H1 (cell line): ENCODE measurements at regions not wholly inside any gene's neighbourhood (a gene's known extent, or its start where the extent isn't known, plus 50 kb on each side); places are given as distances from the start of the nearest gene placed in this dataset.

ENCODE experiments used
- CTCF ChIA-PET: fragments of 300-600 bp; sonication (Branson Sonifier 250); formaldehyde crosslinking; loops from one replicate; lab custom pipeline; 2021; ENCODE audit not compliant: partially characterized antibody; lab: Charles Lee
- POLR2A ChIA-PET: fragments of 300-600 bp; sonication (Branson Sonifier 250); formaldehyde crosslinking; loops from one replicate; lab custom pipeline; 2021; ENCODE audit warnings: inconsistent platforms; ENCODE audit not compliant: partially characterized antibody; lab: Charles Lee
- DNase-seq, 2 experiments: peaks; one replicate each; pipeline versions ENCODE4 v3.0.0 to v3.0.0-alpha.2; 2010 to 2022; ENCODE audit warnings: low spot score in 2 of 2, low read depth in 1 of 2, mixed read lengths in 1 of 2
- FAIRE-seq: peaks from 2 replicates; lab custom pipeline; 2011; peaks lifted over from hg19 to GRCh38; lab: Jason Lieb, UNC
- H2AFZ ChIP-seq: 2 replicates; pipeline ENCODE4 v1.8.1; 2012; ENCODE audit warnings: low read length, inconsistent platforms
- H2AK5ac ChIP-seq: 2 replicates; pipeline ENCODE4 v1.6.1; 2013; ENCODE audit warnings: low read depth, low read length
- H2BK120ac ChIP-seq: replicated peaks from 2 replicates; pipeline ENCODE3; 2013; ENCODE audit warnings: low read depth, low read length, inconsistent platforms
- H2BK12ac ChIP-seq: 2 replicates; pipeline ENCODE4 v1.6.1; 2013; ENCODE audit warnings: low read depth, low read length
- H2BK15ac ChIP-seq: 2 replicates; pipeline ENCODE4 v1.6.1; 2013; ENCODE audit warnings: low read length
- H2BK20ac ChIP-seq: 2 replicates; pipeline ENCODE4 v1.6.1; 2013; ENCODE audit warnings: low read length
- H2BK5ac ChIP-seq: 2 replicates; pipeline ENCODE4 v1.6.1; 2013; ENCODE audit warnings: low read depth, low read length
- H3K14ac ChIP-seq: 2 replicates; pipeline ENCODE4 v1.6.1; 2013; ENCODE audit warnings: inconsistent platforms; ENCODE audit not compliant: insufficient read length
- H3K18ac ChIP-seq: 2 replicates; pipeline ENCODE4 v1.6.1; 2013; ENCODE audit warnings: low read length; ENCODE audit errors: extremely low read depth
- H3K23ac ChIP-seq: 2 replicates; pipeline ENCODE4 v1.6.1; 2013; ENCODE audit warnings: inconsistent platforms; ENCODE audit not compliant: insufficient read length
- H3K23me2 ChIP-seq: 2 replicates; pipeline ENCODE4 v1.6.1; 2013; ENCODE audit warnings: low read depth, low read length
- H3K27ac ChIP-seq: 2 replicates; pipeline ENCODE4 v1.6.1; 2011; ENCODE audit warnings: low read depth, low read length, inconsistent platforms
- H3K27me3 ChIP-seq, 4 experiments: replicated peaks in 1 of 4; 1 replicate in 1 of 4; 2 replicates in 3 of 4; pipeline versions ENCODE4 v1.6.1 to v1.8.1; 2011 to 2013; ENCODE audit warnings: low read length in 3 of 4, mild to moderate bottlenecking in 3 of 4, inconsistent platforms in 2 of 4, mixed read lengths in 2 of 4, moderate library complexity in 1 of 4; ENCODE audit not compliant: control insufficient read depth in 3 of 4, insufficient read depth in 3 of 4; ENCODE audit errors: extremely low read depth in 1 of 4
- H3K36me3 ChIP-seq, 4 experiments: 2 replicates each; pipeline versions ENCODE4 v1.6.1 to v1.8.1; 2011 to 2013; ENCODE audit warnings: mild to moderate bottlenecking in 4 of 4, low read length in 3 of 4, moderate library complexity in 2 of 4, control low read depth in 1 of 4, inconsistent platforms in 1 of 4; ENCODE audit not compliant: insufficient read depth in 4 of 4, control insufficient read depth in 2 of 4
- H3K4ac ChIP-seq: replicated peaks from 2 replicates; pipeline ENCODE3; 2013; ENCODE audit warnings: low read length, low read depth, mixed read lengths, inconsistent platforms; ENCODE audit not compliant: insufficient read length
- H3K4me1 ChIP-seq, 4 experiments: replicated peaks in 1 of 4; 1 replicate in 1 of 4; 2 replicates in 3 of 4; pipeline versions ENCODE4 v1.6.1 to v1.8.1; 2011 to 2013; ENCODE audit warnings: low read length in 3 of 4, inconsistent platforms in 2 of 4, mixed read lengths in 1 of 4; ENCODE audit not compliant: insufficient read depth in 4 of 4, control insufficient read depth in 3 of 4
- H3K4me2 ChIP-seq, 2 experiments: 2 replicates each; pipeline versions ENCODE4 v1.6.1 to v1.8.1; 2011 to 2013; ENCODE audit warnings: low read depth in 2 of 2, low read length in 2 of 2, control low read depth in 1 of 2, inconsistent platforms in 1 of 2, mild to moderate bottlenecking in 1 of 2; ENCODE audit not compliant: insufficient read depth in 1 of 2
- H3K4me3 ChIP-seq, 4 experiments: fragments of 200-600, 300-600 bp in 1 of 4; sonication (generic), shearing (Covaris generic), sonication (Bioruptor Twin) in 1 of 4; 2 replicates each; pipeline versions ENCODE4 v1.5.1 to v1.8.1; 2011 to 2016; ENCODE audit warnings: low read length in 4 of 4, low read depth in 3 of 4, control low read depth in 2 of 4, inconsistent platforms in 2 of 4, mild to moderate bottlenecking in 2 of 4, mixed read lengths in 1 of 4, moderate library complexity in 1 of 4; ENCODE audit not compliant: insufficient read depth in 2 of 4; ENCODE audit errors: extremely low read depth in 1 of 4
- H3K56ac ChIP-seq: replicated peaks from 2 replicates; pipeline ENCODE3; 2013; ENCODE audit warnings: low read depth, mild to moderate bottlenecking, mixed read lengths, low read length, inconsistent platforms; ENCODE audit not compliant: insufficient read length
- H3K79me1 ChIP-seq: 2 replicates; pipeline ENCODE4 v1.6.1; 2013; ENCODE audit warnings: low read depth, low read length, control low read depth
- H3K79me2 ChIP-seq, 2 experiments: 2 replicates each; pipeline versions ENCODE4 v1.6.1 to v1.8.1; 2012 to 2013; ENCODE audit warnings: low read length in 2 of 2, mild to moderate bottlenecking in 2 of 2, inconsistent platforms in 1 of 2; ENCODE audit not compliant: insufficient read depth in 2 of 2, control insufficient read depth in 1 of 2
- H3K9ac ChIP-seq, 4 experiments: replicated peaks in 1 of 4; 1 replicate in 1 of 4; 2 replicates in 3 of 4; pipeline versions ENCODE4 v1.6.1 to v1.8.1; 2011 to 2013; ENCODE audit warnings: low read depth in 3 of 4, low read length in 3 of 4, control low read depth in 2 of 4, mild to moderate bottlenecking in 2 of 4, moderate library complexity in 2 of 4, inconsistent platforms in 1 of 4; ENCODE audit errors: extremely low read depth in 1 of 4
- H3K9me3 ChIP-seq, 2 experiments: 2 replicates each; pipeline versions ENCODE4 v1.6.1 to v1.8.1; 2012 to 2013; ENCODE audit warnings: mild to moderate bottlenecking in 2 of 2, moderate library complexity in 2 of 2, control low read depth in 1 of 2, inconsistent platforms in 1 of 2, low read depth in 1 of 2, low read length in 1 of 2, mixed read lengths in 1 of 2; ENCODE audit not compliant: insufficient read depth in 2 of 2
- H4K20me1 ChIP-seq, 2 experiments: replicated peaks in 1 of 2; 2 replicates each; pipeline versions ENCODE3 to v1.8.1; 2011 to 2013; ENCODE audit warnings: inconsistent platforms in 2 of 2, low read length in 2 of 2, mild to moderate bottlenecking in 1 of 2; ENCODE audit not compliant: insufficient read depth in 2 of 2, control insufficient read depth in 1 of 2
- H4K5ac ChIP-seq: 2 replicates; pipeline ENCODE4 v1.6.1; 2013; ENCODE audit warnings: low read length, low read depth, mixed read lengths, inconsistent platforms; ENCODE audit not compliant: insufficient read length
- H4K8ac ChIP-seq: 2 replicates; pipeline ENCODE4 v1.8.0; 2013; ENCODE audit warnings: mild to moderate bottlenecking, moderate library complexity, low read length, inconsistent platforms; ENCODE audit not compliant: insufficient read depth; ENCODE audit errors: extremely low read depth
- H4K91ac ChIP-seq: replicated peaks from 2 replicates; pipeline ENCODE3; 2013; ENCODE audit warnings: low read length, mixed read lengths, inconsistent platforms; ENCODE audit not compliant: insufficient read length
- BRCA1 ChIP-seq: IDR thresholded peaks from 2 replicates; pipeline ENCODE4 v1.6.1; 2012; ENCODE audit warnings: low read depth, low read length, improper control_type of control experiment
- CREB1 ChIP-seq: IDR thresholded peaks from 2 replicates; pipeline ENCODE4 v1.6.1; 2012; ENCODE audit warnings: inconsistent platforms
- CTBP2 ChIP-seq: IDR thresholded peaks from 2 replicates; pipeline ENCODE4 v1.7.0; 2011; ENCODE audit warnings: borderline replicate concordance, mild to moderate bottlenecking, moderate library complexity, mixed read lengths, low read length; ENCODE audit not compliant: insufficient read depth, insufficient read length
- EGR1 ChIP-seq: IDR thresholded peaks from 2 replicates; pipeline ENCODE4 v1.6.1; 2011; ENCODE audit warnings: low read depth, low read length, borderline replicate concordance
- EP300 ChIP-seq, 2 experiments: IDR thresholded peaks; 1 replicate in 1 of 2; 2 replicates in 1 of 2; pipeline ENCODE4 v1.6.1; 2011 to 2012; ENCODE audit warnings: low read depth in 2 of 2, low read length in 2 of 2, mild to moderate bottlenecking in 2 of 2, borderline replicate concordance in 1 of 2, inconsistent platforms in 1 of 2, moderate library complexity in 1 of 2
- HDAC6 ChIP-seq: IDR thresholded peaks from one replicate; pipeline ENCODE4 v1.7.1; 2012; ENCODE audit warnings: low read depth, mild to moderate bottlenecking, inconsistent platforms, low read length, moderate library complexity
- JUN ChIP-seq: IDR thresholded peaks from 2 replicates; pipeline ENCODE4 v1.6.1; 2011; ENCODE audit warnings: low read depth, mild to moderate bottlenecking, improper control_type of control experiment, low read length
- KDM1A ChIP-seq: fragments of 200-600, 300-600 bp; sonication (generic); IDR thresholded peaks from 2 replicates; pipeline ENCODE4 v1.7.1; 2016; ENCODE audit warnings: mild to moderate bottlenecking, low read length, borderline replicate concordance
- KDM4A ChIP-seq: IDR thresholded peaks from one replicate; pipeline ENCODE4 v1.7.1; 2012; ENCODE audit warnings: low read depth, mild to moderate bottlenecking, moderate library complexity, low read length, inconsistent platforms; ENCODE audit not compliant: severe bottlenecking
- PHF8 ChIP-seq: fragments of 200-600 bp; sonication (generic); conservative IDR thresholded peaks from 2 replicates; pipeline ENCODE4 v1.7.1; 2012; ENCODE audit warnings: low read depth, mild to moderate bottlenecking, inconsistent platforms, low read length, moderate library complexity
- POLR2AphosphoS5 ChIP-seq: IDR thresholded peaks from 2 replicates; pipeline ENCODE4 v1.6.1; 2011; ENCODE audit warnings: low read depth, low read length
- RNF2 ChIP-seq: fragments of 200-900, 300-1000 bp; sonication (generic); IDR thresholded peaks from 2 replicates; pipeline ENCODE4 v1.7.1; 2016; ENCODE audit warnings: borderline replicate concordance, low read depth, mild to moderate bottlenecking, antibody characterized with exemption, low read length; ENCODE audit not compliant: poor library complexity, severe bottlenecking; ENCODE audit errors: missing control alignments
- SIX5 ChIP-seq: IDR thresholded peaks from 2 replicates; pipeline ENCODE4 v1.6.1; 2011; ENCODE audit warnings: mild to moderate bottlenecking, low read depth, low read length
- YY1 ChIP-seq: IDR thresholded peaks from 2 replicates; pipeline ENCODE4 v1.6.1; 2011; ENCODE audit warnings: low read depth, mild to moderate bottlenecking, low read length
- WGBS, 2 experiments: shearing (Covaris generic) in 1 of 2; methylation state at CpG; one replicate each; pipeline versions ENCODE4 v1.1.6 to v1.1.7; 2013 to 2015; ENCODE audit warnings: low lambda C conversion rate in 2 of 2, mixed read lengths in 2 of 2, inconsistent platforms in 1 of 2, low coverage in 1 of 2, missing lambda C conversion rate in 1 of 2; ENCODE audit not compliant: insufficient replicate concordance in 2 of 2, insufficient coverage in 1 of 2, insufficient read length in 1 of 2; ENCODE audit errors: extremely low coverage in 1 of 2, missing lambda C conversion rate in 1 of 2; 5-methylcytosine and 5-hydroxymethylcytosine counted together

- Histone ChIP-seq H3K27ac (no peak overlapping the region), H3K4me1 (peaks cover 0 to 19% (median 12%) of the 10 kb centered on the region in 4 experiments; a peak in 6 of 7 replicates), H2AFZ (no peak overlapping the region), H3K23ac (no peak overlapping the region), H2BK20ac (0 out of 2 replicates have a peak overlapping the region, but pooled peaks have one; percentile 32), H4K20me1 (no peaks in the 10 kb centered on the region), H2BK120ac (no peak overlapping the region), H3K4me3 (no peak overlapping the region), H3K56ac (no peak overlapping the region), H3K4ac (no peak overlapping the region), H3K79me1 (no peaks in the 10 kb centered on the region), H3K79me2 (no peaks in the 10 kb centered on the region), H2BK12ac (0 out of 2 replicates have a peak overlapping the region, but pooled peaks have one; percentile 9), H2AK5ac (no peak overlapping the region), H4K8ac (peak overlapping the region; percentile 39; the same call in 1 of the 2 replicates), H3K27me3 (no peaks in the 10 kb centered on the region), H3K18ac (peak overlapping the region; percentile 38; the same call in 1 of the 2 replicates), H3K9me3 (no peaks in the 10 kb centered on the region), H3K4me2 (no peak overlapping the region), H3K23me2 (no peaks in the 10 kb centered on the region), H3K9ac (no peak overlapping the region), H4K5ac (no peak overlapping the region), H4K91ac (no peak overlapping the region), H3K36me3 (no peaks in the 10 kb centered on the region), H3K14ac (no peak overlapping the region), H2BK5ac (no peak overlapping the region; the same call in 1 of the 2 replicates), H2BK15ac (no peak overlapping the region)
- CTCF ChIA-PET = interaction anchor here (1.0 to 10.0 kb wide), 7 partner anchors 9 to 514 kb away, joined by 3 to 114 read pairs (median 11); no protein-coding TSS in a partner anchor
- POLR2A ChIA-PET = no interaction called here
- no peak for DNase-seq
- no peak for FAIRE-seq
- WGBS, 2 experiments = 85% methylated on average over 11 of the region's 13 CpGs; no CpG with 5 or more reads in 1 of the 2 experiments
- TF ChIP-seq HDAC6 (no peak), BRCA1 (no peak), YY1 (no peak), PHF8 (no peak), CREB1 (no peak), SIX5 (no peak), EP300 (IDR thresholded peaks at IDR 0.05; ENCODE audit: borderline replicate concordance in 1 of 2, low read depth in 2 of 2, low read length in 2 of 2) (no peak), KDM4A (no peak), CTBP2 (no peak), KDM1A (no peak), POLR2AphosphoS5 (no peak), RNF2 (no peak), EGR1 (no peak), JUN (no peak)
Measured at GRCh38 chr17:79207960-79208359, 133.3 kb downstream of the ENGASE start.
